ENCODE measurements at regions not wholly inside any gene's neighbourhood (a gene's known extent, or its start where the extent isn't known, plus 50 kb on each side); places are given as distances from the start of the nearest gene placed in this dataset.

- no peaks in the 10 kb centered on the region for H4K20me1 ChIP-seq (replicated peaks; ENCODE audit: control insufficient read depth, insufficient read depth, low read length)
- H3K9ac ChIP-seq (ENCODE audit: insufficient read depth in 1 of 2, low read depth in 2 of 2, low read length in 2 of 2): no peak overlapping the region
- H3K27me3 ChIP-seq (ENCODE audit: control insufficient read depth in 2 of 2, insufficient read depth in 2 of 2, low read length in 2 of 2): peaks cover 22 to 38% of the 10 kb centered on the region in 2 experiments
- ChIA-PET CTCF (ENCODE audit: low intra/inter-chr PET ratio) (no interaction called here), POLR2A (interaction anchor here (0.7 to 1.2 kb wide), 4 partner anchors 12 to 480 kb away, joined by 3 to 4 read pairs (median 4); no protein-coding TSS in a partner anchor)
- no peaks in the 10 kb centered on the region for H3K36me3 ChIP-seq (ENCODE audit: control insufficient read depth, insufficient read depth, low read length)
- no peak for FAIRE-seq
- no TSS peak for BruUV-seq (replicated peaks)
- H3K79me2 ChIP-seq (ENCODE audit: control insufficient read depth, insufficient read depth, low read length): no peaks in the 10 kb centered on the region
- no peaks in the 10 kb centered on the region for H3K9me1 ChIP-seq (ENCODE audit: control insufficient read depth, insufficient read depth, low read length)
- no peak overlapping the region for H3K4me3 ChIP-seq
- no peak overlapping the region for H3K27ac ChIP-seq (ENCODE audit: extremely low read depth, low read depth, low read length)
- no peak overlapping the region for H2AFZ ChIP-seq (ENCODE audit: low read depth, low read length)
- intact Hi-C loops (cut with micrococcal nuclease): no loop called here
- in situ Hi-C loops (cut with MboI): no loop called here
- no peak overlapping the region for H3K4me2 ChIP-seq (ENCODE audit: insufficient read depth, low read length)
- WGBS (ENCODE audit: insufficient coverage, low coverage, missing lambda C conversion rate): 0% methylated on average over 4 of the region's 4 CpGs
- ATAC-seq: no peak
- H3K9me3 ChIP-seq (replicated peaks; ENCODE audit: control insufficient read depth, insufficient read depth, low read depth, low read length): no peaks in the 10 kb centered on the region
- no peak for DNase-seq (ENCODE audit: extremely low read depth in 1 of 4, low spot score in 3 of 4)
- H3K4me1 ChIP-seq (replicated peaks in 1 of 2; ENCODE audit: control insufficient read depth in 2 of 2, insufficient read depth in 2 of 2, low read length in 2 of 2): no peaks in the 10 kb centered on the region
- TF ChIP-seq ZNF764 (CRISPR knock-in tag; IDR thresholded peaks at IDR 0.05; ENCODE audit: low read depth): no peak
- no peak for TF ChIP-seq ZNF518B (CRISPR knock-in tag; IDR thresholded peaks at IDR 0.05)
- TF ChIP-seq ZNF146 (CRISPR knock-in tag; IDR thresholded peaks at IDR 0.05; ENCODE audit: unreplicated experiment): no peak
- no peak for TF ChIP-seq ZNF398 (CRISPR knock-in tag; IDR thresholded peaks at IDR 0.05)
- no peak for TF ChIP-seq BRCA1 (IDR thresholded peaks at IDR 0.05)
- no peak for TF ChIP-seq BRCA1 (CRISPR knock-in tag; IDR thresholded peaks at IDR 0.05)
- TF ChIP-seq MIER1 (IDR thresholded peaks at IDR 0.05; ENCODE audit: low read depth): no peak
- no peak for TF ChIP-seq PCBP2 (IDR thresholded peaks at IDR 0.05; ENCODE audit: low read depth, low read length, poor library complexity, severe bottlenecking)
- TF ChIP-seq PRPF4 (IDR thresholded peaks at IDR 0.05; ENCODE audit: insufficient read depth, low read depth, low read length, poor library complexity, severe bottlenecking): no peak
- no peak for TF ChIP-seq PYGO2 (tag; IDR thresholded peaks at IDR 0.05)
- no peak for TF ChIP-seq SAFB2 (IDR thresholded peaks at IDR 0.05; ENCODE audit: borderline replicate concordance, low read depth, low read length, severe bottlenecking)
- TF ChIP-seq ZMIZ1 (IDR thresholded peaks at IDR 0.05; ENCODE audit: low read depth in 2 of 2, low read length in 2 of 2): no peak
- TF ChIP-seq L3MBTL2 (IDR thresholded peaks at IDR 0.05): no peak
- TF ChIP-seq OTX1 (CRISPR knock-in tag; IDR thresholded peaks at IDR 0.05): no peak
Measured at GRCh38 chr21:36642777-36643176, 56.1 kb upstream of the SIM2 start.
